HG03460 (cell line): ENCODE measurements at regions not wholly inside any gene's neighbourhood (a gene's known extent, or its start where the extent isn't known, plus 50 kb on each side); places are given as distances from the start of the nearest gene placed in this dataset.

Experiments
- ATAC-seq: cut with Tn5 transposase; IDR thresholded peaks from one replicate; pipeline ENCODE4 v1.9.1; 2021; ENCODE audit not compliant: unreplicated experiment

DNA sequence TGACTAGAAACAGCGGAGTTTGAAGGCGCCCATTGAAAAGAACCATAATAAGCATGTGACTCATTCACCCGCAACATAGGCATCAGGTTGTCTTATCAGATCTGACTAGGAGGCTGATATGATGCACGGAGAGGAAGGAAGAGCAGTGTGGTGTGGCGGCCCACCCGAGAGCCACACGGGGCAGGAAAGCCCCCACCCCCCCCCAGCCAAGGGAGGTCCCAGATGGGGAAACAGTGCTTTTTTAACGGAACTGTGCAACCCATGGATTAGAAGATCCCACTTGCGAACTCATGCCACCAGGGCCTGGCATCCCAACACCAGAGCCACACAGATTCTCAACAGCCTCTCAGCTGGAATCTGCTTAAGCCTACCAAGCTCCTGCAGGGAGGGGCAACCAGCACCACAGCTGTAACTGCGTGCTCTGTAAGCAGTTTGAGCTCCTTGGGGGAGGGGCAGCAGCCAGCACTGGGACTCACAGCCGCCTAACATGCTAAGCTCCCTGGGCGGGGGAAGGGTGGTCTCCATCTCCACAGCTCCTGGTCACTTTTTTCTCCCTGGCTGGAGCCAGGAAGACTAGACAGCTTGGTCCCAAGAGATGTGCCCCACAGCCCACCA is 466.2 kb downstream of the PDGFC start:
- ATAC-seq = no peak

GRCh38 chr4:156503119-156503518 is 468.5 kb downstream of the PDGFC start:
- no peak for ATAC-seq

GRCh38 chr4:156501962-156502361 is 469.6 kb downstream of the PDGFC start:
- ATAC-seq = no peak

- ATAC-seq = no peak
These were observed 471.9 kb downstream of the PDGFC start for GRCh38 chr4:156499684-156500083.

- no peak for ATAC-seq
These were observed 474.1 kb downstream of the PDGFC start for GRCh38 chr4:156497486-156497885.

DNA sequence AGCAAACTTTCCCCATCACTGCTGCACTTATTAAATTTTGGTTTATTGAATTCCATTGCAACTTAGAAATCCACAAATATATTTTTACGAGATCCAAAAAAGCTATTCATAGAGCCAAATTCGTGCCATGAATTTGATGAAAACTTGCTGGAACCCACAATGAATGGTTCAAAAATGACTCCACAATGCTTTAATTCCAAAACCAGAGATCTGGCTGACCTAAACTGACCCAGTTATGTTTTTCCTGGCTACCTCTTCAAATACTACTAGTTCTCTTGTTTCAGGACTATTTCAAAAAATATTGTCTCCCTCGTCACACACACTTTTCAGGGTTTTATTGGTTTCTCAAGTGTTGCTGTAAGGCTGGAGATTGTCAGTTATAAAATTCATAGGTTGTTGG is 474.8 kb downstream of the PDGFC start:
- ATAC-seq = no peak

GRCh38 chr4:156495836-156496235 is 475.8 kb downstream of the PDGFC start:
- ATAC-seq = no peak

GRCh38 chr4:156495091-156495490 is 476.5 kb downstream of the PDGFC start:
- ATAC-seq = no peak

- no peak for ATAC-seq
These were observed 477.7 kb downstream of the PDGFC start for GRCh38 chr4:156493858-156494257.

GRCh38 chr4:156487107-156487506 is 484.5 kb downstream of the PDGFC start:
- ATAC-seq = no peak

- no peak for ATAC-seq
These were observed 489.8 kb downstream of the PDGFC start for GRCh38 chr4:156481845-156482244.

- ATAC-seq = no peak
These were observed 494.0 kb downstream of the PDGFC start for GRCh38 chr4:156477636-156478035.

DNA sequence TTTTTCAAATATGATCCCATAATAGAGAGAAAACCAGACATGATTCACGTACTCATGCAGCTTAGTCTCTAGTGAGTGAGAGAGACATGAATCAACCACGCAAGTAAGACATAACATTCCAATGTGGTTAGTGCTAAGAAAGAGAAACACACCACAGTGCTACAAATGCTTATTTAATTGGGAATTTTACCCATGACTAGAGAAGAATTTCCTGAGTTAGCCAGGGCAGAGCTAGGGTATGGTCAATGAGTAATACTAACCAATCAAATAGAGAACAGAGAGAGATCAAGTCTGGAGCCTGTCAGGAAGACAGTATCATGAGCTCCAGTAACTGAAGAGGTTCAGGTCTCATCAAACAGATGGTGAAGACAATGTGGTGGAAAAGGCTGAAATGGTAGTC is 495.2 kb downstream of the PDGFC start:
- ATAC-seq = no peak

DNA sequence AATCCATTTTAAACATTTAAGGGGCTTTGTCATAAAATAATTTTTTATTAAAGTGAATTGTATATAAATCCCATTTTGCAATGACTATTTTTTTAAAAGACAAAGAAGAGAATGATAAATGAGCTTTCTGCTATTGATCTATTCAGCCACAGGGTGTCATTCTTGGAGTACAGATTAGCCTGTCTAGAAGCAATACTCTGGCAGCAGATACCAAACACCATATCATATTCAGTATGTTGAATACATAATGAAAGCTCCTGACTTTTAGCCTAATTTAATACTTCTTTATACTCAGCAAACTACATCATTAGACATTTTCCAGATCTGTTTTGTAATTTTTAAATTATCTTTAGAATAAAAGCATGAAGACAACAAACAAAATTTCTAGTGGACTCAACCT is 496.3 kb downstream of the PDGFC start:
- ATAC-seq = no peak

GRCh38 chr4:156473151-156473550 is 498.4 kb downstream of the PDGFC start:
- ATAC-seq = no peak

- ATAC-seq = no peak
These were observed 499.0 kb downstream of the PDGFC start for GRCh38 chr4:156472624-156473023.

DNA sequence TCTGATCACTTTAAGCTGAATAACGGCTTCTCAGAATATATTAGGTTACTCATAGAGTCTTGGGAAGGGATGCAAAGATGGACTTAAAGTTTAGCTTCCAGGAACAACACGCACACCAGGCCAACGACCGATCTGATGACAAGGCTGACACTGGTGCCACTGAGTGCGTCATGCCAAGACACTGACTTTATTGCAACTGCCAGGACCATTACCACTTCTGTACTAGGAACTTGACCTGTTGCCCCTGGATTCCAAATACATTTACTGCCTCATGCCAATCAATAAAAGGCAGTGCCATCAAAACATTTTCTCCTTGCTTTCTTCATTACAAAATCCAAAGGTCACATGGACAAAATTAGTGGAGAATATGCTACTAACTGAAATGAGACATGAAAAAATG is 505.9 kb upstream of the CTSO start:
- no peak for ATAC-seq

DNA sequence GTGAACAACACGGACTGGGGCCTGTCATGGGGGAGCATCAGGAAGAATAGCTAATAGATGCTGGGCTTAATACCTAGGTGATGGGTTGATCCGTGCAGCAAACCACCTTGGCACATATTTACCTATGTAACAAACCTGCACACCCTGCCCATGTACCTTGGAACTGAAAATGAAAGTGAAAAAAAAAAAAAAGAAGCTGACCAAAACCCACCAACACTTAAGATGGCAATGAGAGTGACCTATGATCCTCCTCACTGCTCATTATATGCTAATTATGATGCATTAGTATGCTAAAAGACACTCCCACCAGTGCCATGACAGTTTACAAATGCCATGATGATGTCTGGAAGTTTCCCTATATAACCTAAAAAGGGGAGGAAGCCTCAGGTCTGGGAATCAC is 503.2 kb upstream of the CTSO start:
- ATAC-seq = no peak

GRCh38 chr4:156443488-156443887 is 489.8 kb upstream of the CTSO start:
- no peak for ATAC-seq

DNA sequence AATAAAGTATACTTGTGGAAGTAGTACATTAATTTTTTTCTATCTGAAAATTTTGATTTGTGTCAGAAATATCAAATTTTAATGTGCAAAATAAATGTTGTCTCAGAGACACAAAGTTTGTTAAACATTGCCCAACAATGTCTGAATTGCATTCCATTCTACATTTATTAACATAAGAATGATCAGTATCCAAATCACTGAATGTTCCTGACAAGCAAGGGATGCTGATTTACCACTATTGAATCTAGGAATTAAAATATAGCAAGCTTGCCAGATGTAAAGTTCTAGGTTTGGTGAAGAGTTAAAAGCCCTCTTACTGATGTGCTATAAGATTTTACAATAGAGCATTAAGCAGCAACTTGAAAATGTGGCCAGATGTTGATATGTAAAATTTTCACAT is 489.2 kb upstream of the CTSO start:
- ATAC-seq = no peak

DNA sequence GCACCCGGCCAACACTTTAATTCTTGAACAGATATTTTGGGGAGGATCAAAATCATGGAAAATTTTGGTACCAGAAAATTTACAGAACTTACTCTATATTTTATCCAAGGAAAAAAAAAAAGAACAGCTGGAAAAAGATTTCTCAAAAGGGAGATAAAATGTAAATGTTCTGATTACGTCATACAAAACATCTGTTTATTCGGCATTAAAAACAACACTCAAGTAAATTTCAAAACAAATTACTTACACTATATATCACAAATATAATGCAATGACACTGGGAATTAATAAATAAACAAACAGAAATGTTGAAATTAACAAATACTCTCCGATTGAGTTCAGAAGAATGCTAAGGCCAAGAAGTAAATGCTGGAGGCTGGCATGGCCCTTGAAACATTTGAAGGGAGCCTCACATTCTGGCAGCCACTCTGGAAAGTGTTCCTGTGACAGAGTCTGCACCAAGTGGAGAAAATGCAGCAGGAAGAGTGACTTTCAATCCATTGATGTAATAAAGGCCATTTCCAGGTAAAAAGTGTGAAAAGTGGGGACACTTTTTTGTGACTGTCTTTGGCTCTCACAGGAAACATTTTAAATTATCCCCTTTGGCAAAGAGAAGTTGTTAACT is 486.0 kb upstream of the CTSO start:
- ATAC-seq = no peak

GRCh38 chr4:156437666-156438065 is 484.0 kb upstream of the CTSO start:
- no peak for ATAC-seq

DNA sequence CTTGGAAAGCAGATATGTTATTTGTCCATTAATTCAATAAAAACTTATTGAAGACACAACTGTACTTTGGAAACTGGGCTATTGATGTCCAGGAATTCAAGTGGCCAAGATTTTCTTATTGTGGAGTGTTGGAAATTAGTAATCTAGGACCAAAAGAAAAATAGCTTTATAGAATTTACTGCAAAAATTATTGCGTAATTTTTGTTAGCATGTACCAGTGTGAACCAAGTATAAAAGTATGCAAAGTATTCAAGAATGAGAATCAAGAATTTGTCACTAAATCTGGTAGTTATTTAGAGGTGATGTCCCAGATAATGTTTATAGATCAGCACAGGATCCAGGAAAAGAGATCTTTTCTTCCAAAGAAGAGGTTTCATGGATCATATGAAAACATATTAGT is 468.9 kb upstream of the CTSO start:
- ATAC-seq = no peak
